ENCODE measurements at regions not wholly inside any gene's neighbourhood (a gene's known extent, or its start where the extent isn't known, plus 50 kb on each side); places are given as distances from the start of the nearest gene placed in this dataset.

DNA sequence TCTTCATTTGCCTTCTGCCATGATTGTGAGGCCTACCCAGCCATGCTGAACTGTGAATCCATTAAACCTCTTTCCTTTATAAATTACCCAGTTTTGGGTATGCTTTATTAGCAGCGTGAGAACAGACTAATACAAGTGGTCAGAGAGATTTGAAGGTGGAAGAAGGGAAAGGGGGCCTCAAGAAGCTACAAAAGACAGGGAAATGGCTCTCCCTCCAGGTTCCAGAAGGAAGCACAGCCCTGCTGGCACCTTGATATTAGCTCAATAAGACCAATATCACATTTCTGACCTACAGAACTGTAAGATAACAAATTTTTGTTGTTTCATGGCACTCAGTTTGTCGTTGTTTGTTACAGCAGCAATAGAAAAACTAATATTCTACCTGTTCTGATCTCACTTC is 536.5 kb upstream of the MARCKS start:
- TF ChIP-seq, protein P1, sequence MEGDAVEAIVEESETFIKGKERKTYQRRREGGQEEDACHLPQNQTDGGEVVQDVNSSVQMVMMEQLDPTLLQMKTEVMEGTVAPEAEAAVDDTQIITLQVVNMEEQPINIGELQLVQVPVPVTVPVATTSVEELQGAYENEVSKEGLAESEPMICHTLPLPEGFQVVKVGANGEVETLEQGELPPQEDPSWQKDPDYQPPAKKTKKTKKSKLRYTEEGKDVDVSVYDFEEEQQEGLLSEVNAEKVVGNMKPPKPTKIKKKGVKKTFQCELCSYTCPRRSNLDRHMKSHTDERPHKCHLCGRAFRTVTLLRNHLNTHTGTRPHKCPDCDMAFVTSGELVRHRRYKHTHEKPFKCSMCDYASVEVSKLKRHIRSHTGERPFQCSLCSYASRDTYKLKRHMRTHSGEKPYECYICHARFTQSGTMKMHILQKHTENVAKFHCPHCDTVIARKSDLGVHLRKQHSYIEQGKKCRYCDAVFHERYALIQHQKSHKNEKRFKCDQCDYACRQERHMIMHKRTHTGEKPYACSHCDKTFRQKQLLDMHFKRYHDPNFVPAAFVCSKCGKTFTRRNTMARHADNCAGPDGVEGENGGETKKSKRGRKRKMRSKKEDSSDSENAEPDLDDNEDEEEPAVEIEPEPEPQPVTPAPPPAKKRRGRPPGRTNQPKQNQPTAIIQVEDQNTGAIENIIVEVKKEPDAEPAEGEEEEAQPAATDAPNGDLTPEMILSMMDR (IDR thresholded peaks at IDR 0.05): no peak
- TF ChIP-seq, protein P2, sequence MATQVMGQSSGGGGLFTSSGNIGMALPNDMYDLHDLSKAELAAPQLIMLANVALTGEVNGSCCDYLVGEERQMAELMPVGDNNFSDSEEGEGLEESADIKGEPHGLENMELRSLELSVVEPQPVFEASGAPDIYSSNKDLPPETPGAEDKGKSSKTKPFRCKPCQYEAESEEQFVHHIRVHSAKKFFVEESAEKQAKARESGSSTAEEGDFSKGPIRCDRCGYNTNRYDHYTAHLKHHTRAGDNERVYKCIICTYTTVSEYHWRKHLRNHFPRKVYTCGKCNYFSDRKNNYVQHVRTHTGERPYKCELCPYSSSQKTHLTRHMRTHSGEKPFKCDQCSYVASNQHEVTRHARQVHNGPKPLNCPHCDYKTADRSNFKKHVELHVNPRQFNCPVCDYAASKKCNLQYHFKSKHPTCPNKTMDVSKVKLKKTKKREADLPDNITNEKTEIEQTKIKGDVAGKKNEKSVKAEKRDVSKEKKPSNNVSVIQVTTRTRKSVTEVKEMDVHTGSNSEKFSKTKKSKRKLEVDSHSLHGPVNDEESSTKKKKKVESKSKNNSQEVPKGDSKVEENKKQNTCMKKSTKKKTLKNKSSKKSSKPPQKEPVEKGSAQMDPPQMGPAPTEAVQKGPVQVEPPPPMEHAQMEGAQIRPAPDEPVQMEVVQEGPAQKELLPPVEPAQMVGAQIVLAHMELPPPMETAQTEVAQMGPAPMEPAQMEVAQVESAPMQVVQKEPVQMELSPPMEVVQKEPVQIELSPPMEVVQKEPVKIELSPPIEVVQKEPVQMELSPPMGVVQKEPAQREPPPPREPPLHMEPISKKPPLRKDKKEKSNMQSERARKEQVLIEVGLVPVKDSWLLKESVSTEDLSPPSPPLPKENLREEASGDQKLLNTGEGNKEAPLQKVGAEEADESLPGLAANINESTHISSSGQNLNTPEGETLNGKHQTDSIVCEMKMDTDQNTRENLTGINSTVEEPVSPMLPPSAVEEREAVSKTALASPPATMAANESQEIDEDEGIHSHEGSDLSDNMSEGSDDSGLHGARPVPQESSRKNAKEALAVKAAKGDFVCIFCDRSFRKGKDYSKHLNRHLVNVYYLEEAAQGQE (IDR thresholded peaks at IDR 0.05; ENCODE audit: insufficient read depth in 1 of 2, low read depth in 2 of 2, low read length in 1 of 2): no peak
- TF ChIP-seq POLR2AphosphoS5 (IDR thresholded peaks at IDR 0.05; ENCODE audit: low read depth, low read length) (no peak), SIN3A (IDR thresholded peaks at IDR 0.05; ENCODE audit: borderline replicate concordance, insufficient read depth, low read depth, low read length) (no peak), TCF7L2 (IDR thresholded peaks at IDR 0.05; ENCODE audit: low read depth, low read length) (no peak)
